SJCRH30 (cell line): ENCODE measurements at regions not wholly inside any gene's neighbourhood (a gene's known extent, or its start where the extent isn't known, plus 50 kb on each side); places are given as distances from the start of the nearest gene placed in this dataset.

Experiments used
- DNase-seq, 2 experiments: peaks; one replicate each; pipeline ENCODE4 v3.0.0-alpha.2; 2015 to 2020
- H3K27ac ChIP-seq: fragments of 250-450 bp; sonication (Bioruptor Pico); 2 replicates; pipeline ENCODE4 v1.5.1; 2020; ENCODE audit warnings: mild to moderate bottlenecking, moderate library complexity
- H3K27me3 ChIP-seq: fragments of 250-450 bp; sonication (Bioruptor Pico); 2 replicates; pipeline ENCODE4 v1.5.1; 2020; ENCODE audit warnings: mild to moderate bottlenecking, moderate library complexity
- H3K36me3 ChIP-seq: fragments of 250-450 bp; sonication (Bioruptor Pico); 2 replicates; pipeline ENCODE4 v1.5.1; 2020; ENCODE audit warnings: mild to moderate bottlenecking, moderate library complexity
- H3K4me1 ChIP-seq: fragments of 250-450 bp; sonication (Bioruptor Pico); 2 replicates; pipeline ENCODE4 v1.5.1; 2020; ENCODE audit warnings: mild to moderate bottlenecking, moderate library complexity
- H3K4me3 ChIP-seq: fragments of 250-450 bp; sonication (Bioruptor Pico); 2 replicates; pipeline ENCODE4 v1.5.1; 2020; ENCODE audit warnings: mild to moderate bottlenecking, moderate library complexity
- H3K9me3 ChIP-seq: fragments of 250-450 bp; sonication (Bioruptor Pico); replicated peaks from 2 replicates; pipeline ENCODE4 v1.5.1; 2020; ENCODE audit warnings: mild to moderate bottlenecking, moderate library complexity

GRCh38 chr6:11292594-11293236, 60.2 kb upstream of the NEDD9 start:
- no peaks in the 10 kb centered on the region for H3K36me3 ChIP-seq
- no peaks in the 10 kb centered on the region for H3K4me1 ChIP-seq
- no peak for DNase-seq
- no peaks in the 10 kb centered on the region for H3K9me3 ChIP-seq
- no peak overlapping the region for H3K4me3 ChIP-seq
- no peak overlapping the region for H3K27ac ChIP-seq
- no peaks in the 10 kb centered on the region for H3K27me3 ChIP-seq

- no peak for DNase-seq
- Histone ChIP-seq H3K27ac (no peak overlapping the region), H3K4me1 (no peaks in the 10 kb centered on the region), H3K9me3 (no peaks in the 10 kb centered on the region), H3K36me3 (no peaks in the 10 kb centered on the region), H3K4me3 (no peak overlapping the region), H3K27me3 (no peaks in the 10 kb centered on the region)
Observed at GRCh38 chr6:11292091-11292490, 59.6 kb upstream of the NEDD9 start.

GRCh38 chr6:11291582-11291981, 59.1 kb upstream of the NEDD9 start:
- H3K9me3 ChIP-seq, result no peaks in the 10 kb centered on the region
- H3K4me3 ChIP-seq, result no peak overlapping the region
- no peaks in the 10 kb centered on the region for H3K36me3 ChIP-seq
- no peaks in the 10 kb centered on the region for H3K4me1 ChIP-seq
- no peaks in the 10 kb centered on the region for H3K27me3 ChIP-seq
- DNase-seq, result no peak
- H3K27ac ChIP-seq, result no peak overlapping the region

GRCh38 chr6:11290027-11290426, 57.6 kb upstream of the NEDD9 start:
- no peak for DNase-seq
- Histone ChIP-seq H3K36me3 (no peaks in the 10 kb centered on the region), H3K9me3 (no peaks in the 10 kb centered on the region), H3K27ac (no peak overlapping the region), H3K27me3 (no peaks in the 10 kb centered on the region), H3K4me3 (no peak overlapping the region), H3K4me1 (no peaks in the 10 kb centered on the region)

GRCh38 chr6:11288065-11288464, 55.6 kb upstream of the NEDD9 start:
- Histone ChIP-seq H3K4me1 (no peaks in the 10 kb centered on the region), H3K27me3 (no peaks in the 10 kb centered on the region), H3K36me3 (no peaks in the 10 kb centered on the region), H3K27ac (no peak overlapping the region), H3K4me3 (no peak overlapping the region), H3K9me3 (no peaks in the 10 kb centered on the region)
- DNase-seq, result no peak

- Histone ChIP-seq H3K27me3 (no peaks in the 10 kb centered on the region), H3K4me3 (no peak overlapping the region), H3K9me3 (no peaks in the 10 kb centered on the region), H3K27ac (no peak overlapping the region), H3K36me3 (no peaks in the 10 kb centered on the region), H3K4me1 (no peaks in the 10 kb centered on the region)
- no peak for DNase-seq
Observed at GRCh38 chr6:11284996-11285395, 52.5 kb upstream of the NEDD9 start.

- DNase-seq, result no peak
- H3K4me1 ChIP-seq, result no peaks in the 10 kb centered on the region
- H3K9me3 ChIP-seq, result no peaks in the 10 kb centered on the region
- H3K36me3 ChIP-seq, result no peaks in the 10 kb centered on the region
- no peak overlapping the region for H3K4me3 ChIP-seq
- no peaks in the 10 kb centered on the region for H3K27me3 ChIP-seq
- no peak overlapping the region for H3K27ac ChIP-seq
Observed at GRCh38 chr6:11283629-11284028, 51.2 kb upstream of the NEDD9 start.

- DNase-seq, result no peak
- Histone ChIP-seq H3K4me3 (no peak overlapping the region), H3K9me3 (no peaks in the 10 kb centered on the region), H3K27ac (no peak overlapping the region), H3K36me3 (no peaks in the 10 kb centered on the region), H3K27me3 (no peaks in the 10 kb centered on the region), H3K4me1 (no peaks in the 10 kb centered on the region)
Observed at GRCh38 chr6:11282875-11283274, 50.4 kb upstream of the NEDD9 start.
